ENCODE measurements at regions not wholly inside any gene's neighbourhood (a gene's known extent, or its start where the extent isn't known, plus 50 kb on each side); places are given as distances from the start of the nearest gene placed in this dataset.

GRCh38 chr11:29231991-29232390, 784.8 kb downstream of the KCNA4 start:
- no peak for TF ChIP-seq POLR2A (IDR thresholded peaks at IDR 0.05)
- TF ChIP-seq CTCF (IDR thresholded peaks at IDR 0.05): no peak
- no peak for TF ChIP-seq POLR2AphosphoS5 (IDR thresholded peaks at IDR 0.05)

All from breast epithelium (tissue), 3 donors.